ENCODE measurements at regions not wholly inside any gene's neighbourhood (a gene's known extent, or its start where the extent isn't known, plus 50 kb on each side); places are given as distances from the start of the nearest gene placed in this dataset.
"Not testable (repeated sequence)": the region's sequence is repeated elsewhere in the genome, so short reads cannot be mapped to it uniquely, and the experiment has no call there.

GRCh38 chr16:29182501-29182900 lies 197.6 kb downstream of the LAT start:
- Histone ChIP-seq H3K79me2 (ENCODE audit: insufficient read depth, low read length) (no peaks in the 10 kb centered on the region), H4K20me1 (ENCODE audit: insufficient read depth, low read length) (no peaks in the 10 kb centered on the region), H3K27ac (ENCODE audit: low read depth in 1 of 2, low read length in 2 of 2) (peak overlapping the region; percentile 20 to 38), H3K4me1 (ENCODE audit: control insufficient read depth in 1 of 2, insufficient read depth in 2 of 2, low read length in 2 of 2) (peaks cover 29 to 38% of the 10 kb centered on the region in 2 donors), H3K27me3 (ENCODE audit: control insufficient read depth in 2 of 2, insufficient read depth in 2 of 2, low read length in 2 of 2) (no peaks in the 10 kb centered on the region), H3K9ac (ENCODE audit: insufficient read depth, low read length, poor library complexity, severe bottlenecking) (no peak overlapping the region), H3K4me3 (replicated peaks in 1 of 3; ENCODE audit: low read depth in 2 of 3, low read length in 3 of 3) (no peak overlapping the region), H2AFZ (ENCODE audit: insufficient read depth, low read depth, low read length, poor library complexity, severe bottlenecking) (no peak overlapping the region), H3K4me2 (replicated peaks; ENCODE audit: extremely low read depth, low read length, poor library complexity, severe bottlenecking) (no peak overlapping the region), H3K9me3 (replicated peaks in 1 of 2; ENCODE audit: control insufficient read depth in 1 of 2, insufficient read depth in 1 of 2, low read length in 2 of 2) (no peaks in the 10 kb centered on the region), H3K36me3 (replicated peaks in 1 of 2; ENCODE audit: control insufficient read depth in 1 of 2, insufficient read depth in 2 of 2, low read length in 2 of 2) (peaks cover 6 to 13% of the 10 kb centered on the region in 2 donors)
- Mint-ChIP-seq H3K36me3 (peaks cover 19 to 62% of the 10 kb centered on the region in 2 donors), H3K27ac (peak overlapping the region in 6 of 7 donors; percentile 7 to 66 (median 32)), H3K4me1 (peaks cover 26% of the 10 kb centered on the region), H3K4me3 (no peak overlapping the region), H3K9me3 (peaks cover 0 to 3% (median 0%) of the 10 kb centered on the region in 7 donors), H3K27me3 (ENCODE audit: low read depth in 3 of 3) (peaks cover 0 to 4% (median 1%) of the 10 kb centered on the region in 3 donors)
- no peak for DNase-seq
- no peak for TF ChIP-seq CTCF (IDR thresholded peaks at IDR 0.05)
- WGBS (ENCODE audit: insufficient coverage), result 94% methylated on average over 8 of the region's 9 CpGs
- intact Hi-C loops (cut with micrococcal nuclease), result no loop called here

- H3K27me3 ChIP-seq (ENCODE audit: control insufficient read depth in 2 of 2, insufficient read depth in 2 of 2, low read length in 2 of 2); H3K9me3 ChIP-seq (replicated peaks in 1 of 2; ENCODE audit: control insufficient read depth in 1 of 2, insufficient read depth in 1 of 2, low read length in 2 of 2); H3K4me3 Mint-ChIP-seq; H2AFZ ChIP-seq (ENCODE audit: insufficient read depth, low read depth, low read length, poor library complexity, severe bottlenecking); DNase-seq; H3K27me3 Mint-ChIP-seq (ENCODE audit: low read depth in 3 of 3); H3K4me3 ChIP-seq (replicated peaks in 1 of 3; ENCODE audit: low read depth in 2 of 3, low read length in 3 of 3); H3K9me3 Mint-ChIP-seq; H4K20me1 ChIP-seq (ENCODE audit: insufficient read depth, low read length); H3K79me2 ChIP-seq (ENCODE audit: insufficient read depth, low read length); H3K4me2 ChIP-seq (replicated peaks; ENCODE audit: extremely low read depth, low read length, poor library complexity, severe bottlenecking); H3K9ac ChIP-seq (ENCODE audit: insufficient read depth, low read length, poor library complexity, severe bottlenecking); intact Hi-C loops (cut with micrococcal nuclease): not testable (repeated sequence)
- Mint-ChIP-seq H3K27ac (peak overlapping the region in 2 of 7 donors; percentile 35 to 66), H3K36me3 (peaks cover 19 to 60% of the 10 kb centered on the region in 2 donors), H3K4me1 (peaks cover 26% of the 10 kb centered on the region)
- H3K36me3 ChIP-seq (replicated peaks in 1 of 2; ENCODE audit: control insufficient read depth in 1 of 2, insufficient read depth in 2 of 2, low read length in 2 of 2), result peaks cover 6 to 13% of the 10 kb centered on the region in 2 donors
- H3K27ac ChIP-seq (ENCODE audit: low read depth in 1 of 2, low read length in 2 of 2), result peak overlapping the region in 1 of 2 donors; percentile 20
- H3K4me1 ChIP-seq (ENCODE audit: control insufficient read depth in 1 of 2, insufficient read depth in 2 of 2, low read length in 2 of 2), result peaks cover 34 to 38% of the 10 kb centered on the region in 2 donors
- 84% methylated on average over 14 of the region's 17 CpGs for WGBS (ENCODE audit: insufficient coverage)
Observed at GRCh38 chr16:29181921-29182411, 197.1 kb downstream of the LAT start.

GRCh38 chr16:29181254-29181780 lies 196.5 kb downstream of the LAT start:
- H3K27ac Mint-ChIP-seq, result peak overlapping the region in 5 of 7 donors; percentile 10 to 63 (median 45)
- H3K4me2 ChIP-seq (replicated peaks; ENCODE audit: extremely low read depth, low read length, poor library complexity, severe bottlenecking); intact Hi-C loops (cut with micrococcal nuclease): not testable (repeated sequence)

GRCh38 chr16:29180206-29180600 lies 195.4 kb downstream of the LAT start:
- intact Hi-C loops (cut with micrococcal nuclease); H3K79me2 ChIP-seq (ENCODE audit: insufficient read depth, low read length); H3K27me3 Mint-ChIP-seq (ENCODE audit: low read depth in 3 of 3); H3K9ac ChIP-seq (ENCODE audit: insufficient read depth, low read length, poor library complexity, severe bottlenecking); H3K9me3 Mint-ChIP-seq; H3K27ac ChIP-seq (ENCODE audit: low read depth in 1 of 2, low read length in 2 of 2); H4K20me1 ChIP-seq (ENCODE audit: insufficient read depth, low read length); DNase-seq; H3K4me2 ChIP-seq (replicated peaks; ENCODE audit: extremely low read depth, low read length, poor library complexity, severe bottlenecking); H3K4me3 Mint-ChIP-seq; H3K4me3 ChIP-seq (replicated peaks in 1 of 3; ENCODE audit: low read depth in 2 of 3, low read length in 3 of 3); H3K27me3 ChIP-seq (ENCODE audit: control insufficient read depth in 2 of 2, insufficient read depth in 2 of 2, low read length in 2 of 2); H2AFZ ChIP-seq (ENCODE audit: insufficient read depth, low read depth, low read length, poor library complexity, severe bottlenecking); H3K9me3 ChIP-seq (replicated peaks in 1 of 2; ENCODE audit: control insufficient read depth in 1 of 2, insufficient read depth in 1 of 2, low read length in 2 of 2): not testable (repeated sequence)
- Mint-ChIP-seq H3K36me3 (peaks cover 23 to 63% of the 10 kb centered on the region in 2 donors), H3K4me1 (peaks cover 27% of the 10 kb centered on the region), H3K27ac (peak overlapping the region in 4 of 7 donors; percentile 20 to 45 (median 31))
- WGBS (ENCODE audit: insufficient coverage), result 100% methylated on average over 1 of the region's 15 CpGs
- peaks cover 31 to 36% of the 10 kb centered on the region in 2 donors for H3K4me1 ChIP-seq (ENCODE audit: control insufficient read depth in 1 of 2, insufficient read depth in 2 of 2, low read length in 2 of 2)
- H3K36me3 ChIP-seq (replicated peaks in 1 of 2; ENCODE audit: control insufficient read depth in 1 of 2, insufficient read depth in 2 of 2, low read length in 2 of 2), result peaks cover 19 to 22% of the 10 kb centered on the region in 2 donors

More at GRCh38 chr16:29181254-29181780, 196.5 kb downstream of the LAT start:
- H3K9ac ChIP-seq (ENCODE audit: insufficient read depth, low read length, poor library complexity, severe bottlenecking); DNase-seq; H3K27ac ChIP-seq (ENCODE audit: low read depth in 1 of 2, low read length in 2 of 2); H3K79me2 ChIP-seq (ENCODE audit: insufficient read depth, low read length); H3K9me3 ChIP-seq (replicated peaks in 1 of 2; ENCODE audit: control insufficient read depth in 1 of 2, insufficient read depth in 1 of 2, low read length in 2 of 2); H3K27me3 ChIP-seq (ENCODE audit: control insufficient read depth in 2 of 2, insufficient read depth in 2 of 2, low read length in 2 of 2); H3K27me3 Mint-ChIP-seq (ENCODE audit: low read depth in 3 of 3); H3K4me3 Mint-ChIP-seq; H4K20me1 ChIP-seq (ENCODE audit: insufficient read depth, low read length); H2AFZ ChIP-seq (ENCODE audit: insufficient read depth, low read depth, low read length, poor library complexity, severe bottlenecking); H3K9me3 Mint-ChIP-seq; H3K4me3 ChIP-seq (replicated peaks in 1 of 3; ENCODE audit: low read depth in 2 of 3, low read length in 3 of 3): not testable (repeated sequence)
- 97% methylated on average over 8 of the region's 13 CpGs for WGBS (ENCODE audit: insufficient coverage)
- H3K36me3 ChIP-seq (replicated peaks in 1 of 2; ENCODE audit: control insufficient read depth in 1 of 2, insufficient read depth in 2 of 2, low read length in 2 of 2), result peaks cover 11 to 13% of the 10 kb centered on the region in 2 donors
- peaks cover 21 to 61% of the 10 kb centered on the region in 2 donors for H3K36me3 Mint-ChIP-seq
- H3K4me1 ChIP-seq (ENCODE audit: control insufficient read depth in 1 of 2, insufficient read depth in 2 of 2, low read length in 2 of 2), result peaks cover 34 to 38% of the 10 kb centered on the region in 2 donors
- H3K4me1 Mint-ChIP-seq, result peaks cover 28% of the 10 kb centered on the region
